ENCODE measurements at regions not wholly inside any gene's neighbourhood (a gene's known extent, or its start where the extent isn't known, plus 50 kb on each side); places are given as distances from the start of the nearest gene placed in this dataset.

- Histone ChIP-seq H3K27me3 (ENCODE audit: control insufficient read depth in 1 of 2, insufficient read depth in 2 of 2, low read length in 2 of 2) (no peaks in the 10 kb centered on the region), H3K4me3 (ENCODE audit: low read depth in 1 of 2, low read length in 2 of 2) (no peak overlapping the region), H3K27ac (ENCODE audit: low read depth, low read length) (no peak overlapping the region), H3K4me1 (ENCODE audit: control insufficient read depth in 1 of 2, insufficient read depth in 2 of 2, low read length in 2 of 2) (peaks cover 7 to 25% of the 10 kb centered on the region in 2 donors), H3K9me3 (ENCODE audit: control insufficient read depth in 1 of 2, low read length in 2 of 2) (no peaks in the 10 kb centered on the region), H3K9ac (ENCODE audit: low read depth in 1 of 2, low read length in 2 of 2) (no peak overlapping the region), H3K36me3 (ENCODE audit: control insufficient read depth in 1 of 2, insufficient read depth in 2 of 2, low read length in 2 of 2) (no peaks in the 10 kb centered on the region)
Observed at GRCh38 chr2:195594248-195594647, 62.8 kb upstream of the SLC39A10 start.

DNA sequence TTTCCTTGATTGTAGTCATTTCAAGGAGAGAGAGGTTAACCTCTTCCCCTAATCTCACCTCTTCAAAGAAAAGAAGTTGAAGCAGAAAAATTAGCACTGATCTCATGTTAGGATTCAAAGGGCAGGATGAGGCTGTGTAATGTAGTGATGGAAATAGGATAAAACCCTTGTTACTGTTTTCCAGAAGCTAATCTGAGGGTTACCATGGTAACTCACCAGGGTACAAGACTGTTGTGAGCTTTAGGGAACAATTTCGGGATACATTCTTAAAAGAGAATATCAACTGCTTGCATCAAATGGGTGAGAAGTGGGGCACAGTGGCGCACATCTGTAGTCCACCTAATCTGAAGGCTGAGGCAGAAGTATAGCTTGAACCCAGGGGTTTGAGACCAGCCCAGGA lies 64.9 kb upstream of the SLC39A10 start:
- Histone ChIP-seq H3K27me3 (ENCODE audit: control insufficient read depth in 1 of 2, insufficient read depth in 2 of 2, low read length in 2 of 2) (no peaks in the 10 kb centered on the region), H3K4me1 (ENCODE audit: control insufficient read depth in 1 of 2, insufficient read depth in 2 of 2, low read length in 2 of 2) (peaks cover 7 to 25% of the 10 kb centered on the region in 2 donors), H3K4me3 (ENCODE audit: low read depth in 1 of 2, low read length in 2 of 2) (no peak overlapping the region)

GRCh38 chr2:195590861-195591205 lies 66.2 kb upstream of the SLC39A10 start:
- Histone ChIP-seq H3K4me3 (ENCODE audit: low read depth in 1 of 2, low read length in 2 of 2) (no peak overlapping the region), H3K36me3 (ENCODE audit: control insufficient read depth in 1 of 2, insufficient read depth in 2 of 2, low read length in 2 of 2) (no peaks in the 10 kb centered on the region), H3K9me3 (ENCODE audit: control insufficient read depth in 1 of 2, low read length in 2 of 2) (no peaks in the 10 kb centered on the region), H3K27ac (ENCODE audit: low read depth, low read length) (no peak overlapping the region), H3K9ac (ENCODE audit: low read depth in 1 of 2, low read length in 2 of 2) (no peak overlapping the region), H3K27me3 (ENCODE audit: control insufficient read depth in 1 of 2, insufficient read depth in 2 of 2, low read length in 2 of 2) (no peaks in the 10 kb centered on the region), H3K4me1 (ENCODE audit: control insufficient read depth in 1 of 2, insufficient read depth in 2 of 2, low read length in 2 of 2) (peaks cover 7 to 25% of the 10 kb centered on the region in 2 donors)

More for the DNA sequence above, 64.9 kb upstream of the SLC39A10 start:
- no peaks in the 10 kb centered on the region for H3K9me3 ChIP-seq (ENCODE audit: control insufficient read depth in 1 of 2, low read length in 2 of 2)
- no peak overlapping the region for H3K9ac ChIP-seq (ENCODE audit: low read depth in 1 of 2, low read length in 2 of 2)
- H3K36me3 ChIP-seq (ENCODE audit: control insufficient read depth in 1 of 2, insufficient read depth in 2 of 2, low read length in 2 of 2) = no peaks in the 10 kb centered on the region
- no peak overlapping the region for H3K27ac ChIP-seq (ENCODE audit: low read depth, low read length)

GRCh38 chr2:195590199-195590860 lies 66.7 kb upstream of the SLC39A10 start:
- Histone ChIP-seq H3K4me3 (ENCODE audit: low read depth in 1 of 2, low read length in 2 of 2) (no peak overlapping the region), H3K9ac (ENCODE audit: low read depth in 1 of 2, low read length in 2 of 2) (no peak overlapping the region), H3K36me3 (ENCODE audit: control insufficient read depth in 1 of 2, insufficient read depth in 2 of 2, low read length in 2 of 2) (no peaks in the 10 kb centered on the region), H3K27ac (ENCODE audit: low read depth, low read length) (no peak overlapping the region), H3K27me3 (ENCODE audit: control insufficient read depth in 1 of 2, insufficient read depth in 2 of 2, low read length in 2 of 2) (no peaks in the 10 kb centered on the region), H3K9me3 (ENCODE audit: control insufficient read depth in 1 of 2, low read length in 2 of 2) (no peaks in the 10 kb centered on the region), H3K4me1 (ENCODE audit: control insufficient read depth in 1 of 2, insufficient read depth in 2 of 2, low read length in 2 of 2) (peaks cover 7 to 24% of the 10 kb centered on the region in 2 donors)

GRCh38 chr2:195587966-195588365 lies 69.1 kb upstream of the SLC39A10 start:
- peaks cover 7 to 13% of the 10 kb centered on the region in 2 donors for H3K4me1 ChIP-seq (ENCODE audit: control insufficient read depth in 1 of 2, insufficient read depth in 2 of 2, low read length in 2 of 2)

GRCh38 chr2:195586062-195586714 lies 70.8 kb upstream of the SLC39A10 start:
- Histone ChIP-seq H3K9me3 (ENCODE audit: control insufficient read depth in 1 of 2, low read length in 2 of 2) (no peaks in the 10 kb centered on the region), H3K27ac (ENCODE audit: low read depth, low read length) (no peak overlapping the region), H3K4me1 (ENCODE audit: control insufficient read depth in 1 of 2, insufficient read depth in 2 of 2, low read length in 2 of 2) (peaks cover 7 to 10% of the 10 kb centered on the region in 2 donors), H3K27me3 (ENCODE audit: control insufficient read depth in 1 of 2, insufficient read depth in 2 of 2, low read length in 2 of 2) (no peaks in the 10 kb centered on the region), H3K9ac (ENCODE audit: low read depth in 1 of 2, low read length in 2 of 2) (no peak overlapping the region), H3K36me3 (ENCODE audit: control insufficient read depth in 1 of 2, insufficient read depth in 2 of 2, low read length in 2 of 2) (no peaks in the 10 kb centered on the region), H3K4me3 (ENCODE audit: low read depth in 1 of 2, low read length in 2 of 2) (no peak overlapping the region)

More at GRCh38 chr2:195587966-195588365, 69.1 kb upstream of the SLC39A10 start:
- Histone ChIP-seq H3K9me3 (ENCODE audit: control insufficient read depth in 1 of 2, low read length in 2 of 2) (no peaks in the 10 kb centered on the region), H3K9ac (ENCODE audit: low read depth in 1 of 2, low read length in 2 of 2) (no peak overlapping the region), H3K4me3 (ENCODE audit: low read depth in 1 of 2, low read length in 2 of 2) (no peak overlapping the region), H3K36me3 (ENCODE audit: control insufficient read depth in 1 of 2, insufficient read depth in 2 of 2, low read length in 2 of 2) (no peaks in the 10 kb centered on the region), H3K27ac (ENCODE audit: low read depth, low read length) (no peak overlapping the region), H3K27me3 (ENCODE audit: control insufficient read depth in 1 of 2, insufficient read depth in 2 of 2, low read length in 2 of 2) (no peaks in the 10 kb centered on the region)

GRCh38 chr2:195582188-195582587 lies 74.8 kb upstream of the SLC39A10 start:
- no peaks in the 10 kb centered on the region for H3K9me3 ChIP-seq (ENCODE audit: control insufficient read depth in 1 of 2, low read length in 2 of 2)
- H3K27ac ChIP-seq (ENCODE audit: low read depth, low read length) = no peak overlapping the region
- H3K36me3 ChIP-seq (ENCODE audit: control insufficient read depth in 1 of 2, insufficient read depth in 2 of 2, low read length in 2 of 2) = no peaks in the 10 kb centered on the region
- no peaks in the 10 kb centered on the region for H3K27me3 ChIP-seq (ENCODE audit: control insufficient read depth in 1 of 2, insufficient read depth in 2 of 2, low read length in 2 of 2)
- peaks cover 0 to 7% of the 10 kb centered on the region in 2 donors for H3K4me1 ChIP-seq (ENCODE audit: control insufficient read depth in 1 of 2, insufficient read depth in 2 of 2, low read length in 2 of 2)
- H3K4me3 ChIP-seq (ENCODE audit: low read depth in 1 of 2, low read length in 2 of 2) = no peak overlapping the region
- H3K9ac ChIP-seq (ENCODE audit: low read depth in 1 of 2, low read length in 2 of 2) = no peak overlapping the region

- Histone ChIP-seq H3K4me1 (ENCODE audit: control insufficient read depth in 1 of 2, insufficient read depth in 2 of 2, low read length in 2 of 2) (peaks cover 0 to 7% of the 10 kb centered on the region in 2 donors), H3K9ac (ENCODE audit: low read depth in 1 of 2, low read length in 2 of 2) (no peak overlapping the region), H3K4me3 (ENCODE audit: low read depth in 1 of 2, low read length in 2 of 2) (no peak overlapping the region), H3K36me3 (ENCODE audit: control insufficient read depth in 1 of 2, insufficient read depth in 2 of 2, low read length in 2 of 2) (no peaks in the 10 kb centered on the region), H3K9me3 (ENCODE audit: control insufficient read depth in 1 of 2, low read length in 2 of 2) (no peaks in the 10 kb centered on the region), H3K27me3 (ENCODE audit: control insufficient read depth in 1 of 2, insufficient read depth in 2 of 2, low read length in 2 of 2) (no peaks in the 10 kb centered on the region), H3K27ac (ENCODE audit: low read depth, low read length) (no peak overlapping the region)
Observed at GRCh38 chr2:195579776-195580555, 77.1 kb upstream of the SLC39A10 start.

- Histone ChIP-seq H3K27ac (ENCODE audit: low read depth, low read length) (no peak overlapping the region), H3K4me1 (ENCODE audit: control insufficient read depth in 1 of 2, insufficient read depth in 2 of 2, low read length in 2 of 2) (peaks cover 0 to 7% of the 10 kb centered on the region in 2 donors), H3K36me3 (ENCODE audit: control insufficient read depth in 1 of 2, insufficient read depth in 2 of 2, low read length in 2 of 2) (no peaks in the 10 kb centered on the region), H3K27me3 (ENCODE audit: control insufficient read depth in 1 of 2, insufficient read depth in 2 of 2, low read length in 2 of 2) (no peaks in the 10 kb centered on the region), H3K9me3 (ENCODE audit: control insufficient read depth in 1 of 2, low read length in 2 of 2) (no peaks in the 10 kb centered on the region), H3K4me3 (ENCODE audit: low read depth in 1 of 2, low read length in 2 of 2) (no peak overlapping the region), H3K9ac (ENCODE audit: low read depth in 1 of 2, low read length in 2 of 2) (no peak overlapping the region)
Observed at GRCh38 chr2:195575879-195576401, 81.1 kb upstream of the SLC39A10 start.

DNA sequence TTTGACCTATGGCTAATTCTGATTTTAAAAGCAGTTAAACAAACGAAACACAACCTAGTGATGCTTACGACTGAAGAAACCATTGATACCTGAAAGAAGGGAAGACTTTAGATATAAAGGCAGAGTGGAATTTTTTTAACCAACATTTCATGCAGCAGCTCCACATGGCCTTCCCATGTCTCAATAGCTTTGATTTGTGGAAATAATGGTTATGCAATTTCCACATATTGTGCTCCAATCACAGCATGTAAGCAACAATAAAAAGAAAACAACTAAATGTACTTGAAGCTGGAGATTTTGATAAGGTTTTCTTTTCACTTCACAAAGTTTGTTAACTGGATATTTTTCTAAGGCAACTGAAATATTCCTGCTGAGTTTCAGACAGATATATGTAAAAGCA lies 82.0 kb upstream of the SLC39A10 start:
- no peaks in the 10 kb centered on the region for H3K9me3 ChIP-seq (ENCODE audit: control insufficient read depth in 1 of 2, low read length in 2 of 2)
- H3K36me3 ChIP-seq (ENCODE audit: control insufficient read depth in 1 of 2, insufficient read depth in 2 of 2, low read length in 2 of 2) = no peaks in the 10 kb centered on the region
- H3K9ac ChIP-seq (ENCODE audit: low read depth in 1 of 2, low read length in 2 of 2) = no peak overlapping the region
- H3K27me3 ChIP-seq (ENCODE audit: control insufficient read depth in 1 of 2, insufficient read depth in 2 of 2, low read length in 2 of 2) = no peaks in the 10 kb centered on the region
- peaks cover 0 to 5% of the 10 kb centered on the region in 2 donors for H3K4me1 ChIP-seq (ENCODE audit: control insufficient read depth in 1 of 2, insufficient read depth in 2 of 2, low read length in 2 of 2)
- H3K27ac ChIP-seq (ENCODE audit: low read depth, low read length) = no peak overlapping the region
- H3K4me3 ChIP-seq (ENCODE audit: low read depth in 1 of 2, low read length in 2 of 2) = no peak overlapping the region

Measured in duodenal mucosa (tissue), 2 donors.